ENCODE measurements at regions not wholly inside any gene's neighbourhood (a gene's known extent, or its start where the extent isn't known, plus 50 kb on each side); places are given as distances from the start of the nearest gene placed in this dataset.

- no peaks in the 10 kb centered on the region for H3K36me3 ChIP-seq (ENCODE audit: control insufficient read depth in 3 of 3, insufficient read depth in 2 of 3, low read depth in 1 of 3, low read length in 3 of 3)
- no peaks in the 10 kb centered on the region for H3K4me1 ChIP-seq (ENCODE audit: control insufficient read depth in 3 of 3, insufficient read depth in 2 of 3, low read depth in 1 of 3, low read length in 2 of 3)
- no peak overlapping the region for H3K27ac ChIP-seq (ENCODE audit: low read depth in 1 of 3, low read length in 2 of 3)
- DNase-seq (no peak), FAIRE-seq (no peak)
- H3K9me3 ChIP-seq (ENCODE audit: control insufficient read depth in 2 of 2, insufficient read depth in 1 of 2, low read depth in 1 of 2, low read length in 1 of 2): no peaks in the 10 kb centered on the region
- H3K4me3 ChIP-seq (ENCODE audit: low read depth in 1 of 3, low read length in 3 of 3): no peak overlapping the region
- H3K27me3 ChIP-seq (ENCODE audit: control insufficient read depth in 3 of 3, insufficient read depth in 3 of 3, low read length in 3 of 3): no peaks in the 10 kb centered on the region
- 61 to 70% (median 63%) methylated on average over 10 of the region's 10 CpGs for WGBS, 3 donors
Observed at GRCh38 chr6:19432966-19433498, 404.1 kb upstream of the ID4 start.

DNA sequence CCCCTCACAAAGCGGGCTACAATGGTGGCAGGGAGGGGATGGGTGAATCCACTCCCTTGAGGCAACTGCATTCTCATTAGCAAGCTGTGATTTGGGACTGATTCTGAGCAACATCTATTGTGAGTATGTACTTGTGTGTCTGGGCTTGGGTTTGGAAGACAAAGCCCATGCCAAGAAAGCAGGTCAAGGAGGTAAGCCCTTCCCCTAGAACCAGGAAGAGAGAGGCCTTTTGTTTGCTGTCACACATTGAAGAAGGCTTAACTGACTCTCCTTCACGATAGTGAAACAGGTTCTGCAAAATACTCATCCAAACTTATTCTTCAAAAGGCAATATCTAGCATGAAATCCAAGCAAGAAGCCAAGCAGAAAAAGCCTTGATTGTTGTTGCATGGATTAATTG, 403.1 kb upstream of the ID4 start:
- H3K36me3 ChIP-seq (ENCODE audit: control insufficient read depth in 3 of 3, insufficient read depth in 2 of 3, low read depth in 1 of 3, low read length in 3 of 3): no peaks in the 10 kb centered on the region
- no peaks in the 10 kb centered on the region for H3K27me3 ChIP-seq (ENCODE audit: control insufficient read depth in 3 of 3, insufficient read depth in 3 of 3, low read length in 3 of 3)
- FAIRE-seq (no peak), DNase-seq (no peak)
- no peaks in the 10 kb centered on the region for H3K4me1 ChIP-seq (ENCODE audit: control insufficient read depth in 3 of 3, insufficient read depth in 2 of 3, low read depth in 1 of 3, low read length in 2 of 3)
- no peaks in the 10 kb centered on the region for H3K9me3 ChIP-seq (ENCODE audit: control insufficient read depth in 2 of 2, insufficient read depth in 1 of 2, low read depth in 1 of 2, low read length in 1 of 2)
- no peak overlapping the region for H3K4me3 ChIP-seq (ENCODE audit: low read depth in 1 of 3, low read length in 3 of 3)
- WGBS, 3 donors: 70 to 88% (median 84%) methylated on average over 2 of the region's 2 CpGs
- H3K27ac ChIP-seq (ENCODE audit: low read depth in 1 of 3, low read length in 2 of 3): no peak overlapping the region

DNA sequence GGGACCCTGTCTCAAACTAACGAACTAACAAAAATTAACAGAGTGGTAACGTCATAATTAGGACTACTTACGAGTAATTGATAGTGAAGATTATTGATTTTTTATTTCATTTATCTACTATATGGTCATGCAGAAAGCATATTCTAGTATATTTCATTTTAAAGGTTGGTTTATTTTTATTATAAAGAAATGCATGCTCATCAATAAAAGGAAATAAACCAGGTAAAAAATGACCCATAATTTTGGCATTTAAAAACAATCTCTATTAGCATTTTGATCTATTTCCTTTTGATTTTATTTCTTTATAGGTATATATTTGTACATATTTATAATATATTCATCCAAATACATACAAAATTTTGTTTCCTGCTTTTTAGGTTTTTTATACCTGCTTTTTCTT, 401.4 kb upstream of the ID4 start:
- H3K27me3 ChIP-seq (ENCODE audit: control insufficient read depth in 3 of 3, insufficient read depth in 3 of 3, low read length in 3 of 3): no peaks in the 10 kb centered on the region
- DNase-seq (no peak), FAIRE-seq (peak; percentile 41)
- no peaks in the 10 kb centered on the region for H3K4me1 ChIP-seq (ENCODE audit: control insufficient read depth in 3 of 3, insufficient read depth in 2 of 3, low read depth in 1 of 3, low read length in 2 of 3)
- no peak overlapping the region for H3K27ac ChIP-seq (ENCODE audit: low read depth in 1 of 3, low read length in 2 of 3)
- H3K36me3 ChIP-seq (ENCODE audit: control insufficient read depth in 3 of 3, insufficient read depth in 2 of 3, low read depth in 1 of 3, low read length in 3 of 3): no peaks in the 10 kb centered on the region
- H3K4me3 ChIP-seq (ENCODE audit: low read depth in 1 of 3, low read length in 3 of 3): no peak overlapping the region
- WGBS, 3 donors: 75 to 78% (median 75%) methylated on average over 3 of the region's 3 CpGs
- H3K9me3 ChIP-seq (ENCODE audit: control insufficient read depth in 2 of 2, insufficient read depth in 1 of 2, low read depth in 1 of 2, low read length in 1 of 2): no peaks in the 10 kb centered on the region

- 80 to 83% (median 83%) methylated on average over 8 of the region's 8 CpGs for whole genome bisulfite sequencing, 3 donors
- no peak overlapping the region for H3K27ac ChIP-seq (ENCODE audit: low read depth in 1 of 3, low read length in 2 of 3)
Observed at GRCh38 chr6:19438566-19439353, 398.4 kb upstream of the ID4 start.

DNA sequence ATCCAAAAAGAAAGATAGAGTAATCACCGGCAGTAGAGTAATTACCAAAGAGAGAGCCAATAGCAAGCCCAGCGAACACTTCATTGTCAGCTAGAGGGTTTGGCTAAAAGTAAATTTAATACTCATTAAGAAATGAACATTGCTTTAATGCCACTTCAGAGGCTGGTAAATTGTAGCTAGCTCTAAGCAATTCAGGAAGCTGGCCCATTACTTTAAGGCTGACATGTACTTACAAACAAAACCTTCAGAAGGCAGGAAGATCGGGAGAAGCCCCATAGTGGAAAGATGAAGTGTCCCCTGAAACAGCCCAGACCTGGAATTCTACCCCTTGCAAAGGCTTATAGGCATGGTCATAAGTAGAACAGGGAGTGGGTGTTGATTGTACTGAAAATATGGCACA, 396.6 kb upstream of the ID4 start:
- 21 to 47% (median 46%) methylated on average over 3 of the region's 3 CpGs for WGBS, 3 donors
- H3K27me3 ChIP-seq (ENCODE audit: control insufficient read depth in 3 of 3, insufficient read depth in 3 of 3, low read length in 3 of 3): no peaks in the 10 kb centered on the region
- H3K36me3 ChIP-seq (ENCODE audit: control insufficient read depth in 3 of 3, insufficient read depth in 2 of 3, low read depth in 1 of 3, low read length in 3 of 3): no peaks in the 10 kb centered on the region
- no peak overlapping the region for H3K27ac ChIP-seq (ENCODE audit: low read depth in 1 of 3, low read length in 2 of 3)
- FAIRE-seq (no peak), DNase-seq (peak in 1 of 2 donors; percentile 1)
- H3K4me3 ChIP-seq (ENCODE audit: low read depth in 1 of 3, low read length in 3 of 3): no peak overlapping the region
- no peaks in the 10 kb centered on the region for H3K9me3 ChIP-seq (ENCODE audit: control insufficient read depth in 2 of 2, insufficient read depth in 1 of 2, low read depth in 1 of 2, low read length in 1 of 2)
- no peaks in the 10 kb centered on the region for H3K4me1 ChIP-seq (ENCODE audit: control insufficient read depth in 3 of 3, insufficient read depth in 2 of 3, low read depth in 1 of 3, low read length in 2 of 3)

More at GRCh38 chr6:19438566-19439353, 398.4 kb upstream of the ID4 start:
- Histone ChIP-seq H3K4me1 (ENCODE audit: control insufficient read depth in 3 of 3, insufficient read depth in 2 of 3, low read depth in 1 of 3, low read length in 2 of 3) (no peaks in the 10 kb centered on the region), H3K9me3 (ENCODE audit: control insufficient read depth in 2 of 2, insufficient read depth in 1 of 2, low read depth in 1 of 2, low read length in 1 of 2) (no peaks in the 10 kb centered on the region), H3K27me3 (ENCODE audit: control insufficient read depth in 3 of 3, insufficient read depth in 3 of 3, low read length in 3 of 3) (no peaks in the 10 kb centered on the region), H3K4me3 (ENCODE audit: low read depth in 1 of 3, low read length in 3 of 3) (no peak overlapping the region), H3K36me3 (ENCODE audit: control insufficient read depth in 3 of 3, insufficient read depth in 2 of 3, low read depth in 1 of 3, low read length in 3 of 3) (no peaks in the 10 kb centered on the region)
- FAIRE-seq: no peak
- DNase-seq: no peak

DNA sequence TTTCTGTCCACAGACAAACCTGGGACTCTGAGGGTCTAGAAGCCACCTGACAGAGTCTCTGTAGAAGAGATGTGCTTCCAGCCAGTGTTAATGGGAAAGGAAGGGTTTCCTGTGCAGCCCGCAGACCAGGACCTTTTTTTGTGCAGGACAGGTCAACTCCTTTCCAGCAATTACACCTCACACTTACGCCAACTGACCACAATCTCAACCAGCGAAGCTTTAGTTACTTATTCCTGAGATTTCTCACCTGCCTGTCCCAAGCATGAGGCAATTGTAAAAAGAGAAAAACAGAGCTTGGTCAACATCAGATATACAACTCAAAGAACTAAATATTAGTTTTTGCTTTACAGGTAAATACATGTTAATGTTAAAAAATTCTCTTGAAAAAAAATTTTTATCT, 393.8 kb upstream of the ID4 start:
- 89 to 93% (median 92%) methylated on average over 3 of the region's 3 CpGs for WGBS, 3 donors
- H3K27me3 ChIP-seq (ENCODE audit: control insufficient read depth in 3 of 3, insufficient read depth in 3 of 3, low read length in 3 of 3): no peaks in the 10 kb centered on the region
- H3K9me3 ChIP-seq (ENCODE audit: control insufficient read depth in 2 of 2, insufficient read depth in 1 of 2, low read depth in 1 of 2, low read length in 1 of 2): no peaks in the 10 kb centered on the region
- FAIRE-seq (no peak), DNase-seq (no peak)
- H3K4me1 ChIP-seq (ENCODE audit: control insufficient read depth in 3 of 3, insufficient read depth in 2 of 3, low read depth in 1 of 3, low read length in 2 of 3): no peaks in the 10 kb centered on the region
- no peaks in the 10 kb centered on the region for H3K36me3 ChIP-seq (ENCODE audit: control insufficient read depth in 3 of 3, insufficient read depth in 2 of 3, low read depth in 1 of 3, low read length in 3 of 3)
- no peak overlapping the region for H3K4me3 ChIP-seq (ENCODE audit: low read depth in 1 of 3, low read length in 3 of 3)
- no peak overlapping the region for H3K27ac ChIP-seq (ENCODE audit: low read depth in 1 of 3, low read length in 2 of 3)

DNA sequence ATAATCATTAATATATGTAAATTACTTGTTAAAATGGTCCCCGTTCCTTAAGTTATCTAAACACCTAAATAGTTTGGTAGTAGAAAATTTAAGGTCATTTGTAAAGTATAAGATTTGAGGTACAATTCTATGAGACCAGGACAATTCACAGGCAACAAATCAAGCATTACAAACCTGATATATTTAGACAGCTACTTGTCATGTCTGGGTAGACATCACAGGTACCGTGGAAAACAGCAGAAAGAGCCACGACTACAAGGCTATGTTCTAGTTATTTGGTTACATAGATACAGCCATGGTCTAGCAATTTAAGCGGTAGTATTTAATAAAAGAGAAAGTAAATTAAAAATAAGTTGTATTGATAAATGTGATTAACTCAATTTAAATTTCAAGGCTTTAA, 393.1 kb upstream of the ID4 start:
- no peak overlapping the region for H3K4me3 ChIP-seq (ENCODE audit: low read depth in 1 of 3, low read length in 3 of 3)
- H3K4me1 ChIP-seq (ENCODE audit: control insufficient read depth in 3 of 3, insufficient read depth in 2 of 3, low read depth in 1 of 3, low read length in 2 of 3): no peaks in the 10 kb centered on the region
- H3K36me3 ChIP-seq (ENCODE audit: control insufficient read depth in 3 of 3, insufficient read depth in 2 of 3, low read depth in 1 of 3, low read length in 3 of 3): no peaks in the 10 kb centered on the region
- DNase-seq: no peak
- WGBS, 3 donors: 60 to 67% (median 65%) methylated on average over 4 of the region's 4 CpGs
- FAIRE-seq: no peak
- no peaks in the 10 kb centered on the region for H3K27me3 ChIP-seq (ENCODE audit: control insufficient read depth in 3 of 3, insufficient read depth in 3 of 3, low read length in 3 of 3)
- H3K27ac ChIP-seq (ENCODE audit: low read depth in 1 of 3, low read length in 2 of 3): no peak overlapping the region
- no peaks in the 10 kb centered on the region for H3K9me3 ChIP-seq (ENCODE audit: control insufficient read depth in 2 of 2, insufficient read depth in 1 of 2, low read depth in 1 of 2, low read length in 1 of 2)

GRCh38 chr6:19444481-19444880, 392.7 kb upstream of the ID4 start:
- FAIRE-seq (no peak), DNase-seq (no peak)
- Histone ChIP-seq H3K9me3 (ENCODE audit: control insufficient read depth in 2 of 2, insufficient read depth in 1 of 2, low read depth in 1 of 2, low read length in 1 of 2) (no peaks in the 10 kb centered on the region), H3K36me3 (ENCODE audit: control insufficient read depth in 3 of 3, insufficient read depth in 2 of 3, low read depth in 1 of 3, low read length in 3 of 3) (no peaks in the 10 kb centered on the region), H3K4me1 (ENCODE audit: control insufficient read depth in 3 of 3, insufficient read depth in 2 of 3, low read depth in 1 of 3, low read length in 2 of 3) (no peaks in the 10 kb centered on the region), H3K27ac (ENCODE audit: low read depth in 1 of 3, low read length in 2 of 3) (no peak overlapping the region), H3K27me3 (ENCODE audit: control insufficient read depth in 3 of 3, insufficient read depth in 3 of 3, low read length in 3 of 3) (no peaks in the 10 kb centered on the region), H3K4me3 (ENCODE audit: low read depth in 1 of 3, low read length in 3 of 3) (no peak overlapping the region)
- 68 to 91% (median 71%) methylated on average over 1 of the region's 1 CpG for WGBS, 3 donors

DNA sequence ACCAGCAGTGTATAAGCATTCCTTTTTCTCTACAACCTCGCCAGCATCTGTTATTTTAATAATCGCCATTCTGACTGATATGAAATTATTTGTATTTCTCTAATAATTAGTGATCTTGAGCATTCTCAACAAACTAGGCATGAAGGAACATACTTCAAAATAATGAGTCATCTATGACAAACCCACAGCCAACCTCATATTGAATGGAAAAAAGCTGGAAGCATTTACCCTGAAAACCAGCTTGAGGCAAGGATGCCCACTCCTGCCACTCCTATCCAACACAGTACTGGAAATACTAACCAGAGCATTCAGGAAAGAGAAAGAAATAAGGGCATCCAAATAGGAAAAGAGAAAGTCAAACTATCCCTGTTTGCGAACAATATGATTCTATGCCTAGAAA, 390.6 kb upstream of the ID4 start:
- DNase-seq: no peak
- H3K4me1 ChIP-seq (ENCODE audit: control insufficient read depth in 3 of 3, insufficient read depth in 2 of 3, low read depth in 1 of 3, low read length in 2 of 3): no peaks in the 10 kb centered on the region
- no peaks in the 10 kb centered on the region for H3K36me3 ChIP-seq (ENCODE audit: control insufficient read depth in 3 of 3, insufficient read depth in 2 of 3, low read depth in 1 of 3, low read length in 3 of 3)
- no peaks in the 10 kb centered on the region for H3K9me3 ChIP-seq (ENCODE audit: control insufficient read depth in 2 of 2, insufficient read depth in 1 of 2, low read depth in 1 of 2, low read length in 1 of 2)
- no peak overlapping the region for H3K4me3 ChIP-seq (ENCODE audit: low read depth in 1 of 3, low read length in 3 of 3)
- no peak overlapping the region for H3K27ac ChIP-seq (ENCODE audit: low read depth in 1 of 3, low read length in 2 of 3)
- no peak for FAIRE-seq
- WGBS, 3 donors: 75 to 92% (median 86%) methylated on average over 3 of the region's 3 CpGs
- H3K27me3 ChIP-seq (ENCODE audit: control insufficient read depth in 3 of 3, insufficient read depth in 3 of 3, low read length in 3 of 3): no peaks in the 10 kb centered on the region

Data from small intestine (tissue), 7 donors.